ENCODE measurements at regions not wholly inside any gene's neighbourhood (a gene's known extent, or its start where the extent isn't known, plus 50 kb on each side); places are given as distances from the start of the nearest gene placed in this dataset.

DNA sequence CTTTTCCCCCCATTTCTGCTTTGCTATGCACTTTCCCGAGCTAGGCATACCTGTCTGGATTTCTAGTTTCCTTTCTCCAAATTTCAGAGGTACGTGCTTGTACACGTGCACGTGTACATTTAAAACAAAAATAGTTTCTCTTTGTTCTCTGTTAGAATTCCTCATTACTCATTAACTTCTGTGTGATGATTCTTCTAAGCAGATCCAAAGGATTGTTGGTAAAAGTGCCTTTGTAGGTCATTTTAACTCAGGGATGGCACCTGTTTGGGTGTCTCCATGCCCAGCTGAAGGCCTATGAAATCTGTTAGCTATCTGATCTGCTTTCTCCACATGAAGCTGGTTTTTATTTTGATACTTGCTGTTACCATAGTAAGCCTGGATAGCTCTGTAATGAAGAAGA lies 264.3 kb downstream of the LPIN1 start:
- no peak for TF ChIP-seq POLR2A (IDR thresholded peaks at IDR 0.05)
- TF ChIP-seq, protein P1, sequence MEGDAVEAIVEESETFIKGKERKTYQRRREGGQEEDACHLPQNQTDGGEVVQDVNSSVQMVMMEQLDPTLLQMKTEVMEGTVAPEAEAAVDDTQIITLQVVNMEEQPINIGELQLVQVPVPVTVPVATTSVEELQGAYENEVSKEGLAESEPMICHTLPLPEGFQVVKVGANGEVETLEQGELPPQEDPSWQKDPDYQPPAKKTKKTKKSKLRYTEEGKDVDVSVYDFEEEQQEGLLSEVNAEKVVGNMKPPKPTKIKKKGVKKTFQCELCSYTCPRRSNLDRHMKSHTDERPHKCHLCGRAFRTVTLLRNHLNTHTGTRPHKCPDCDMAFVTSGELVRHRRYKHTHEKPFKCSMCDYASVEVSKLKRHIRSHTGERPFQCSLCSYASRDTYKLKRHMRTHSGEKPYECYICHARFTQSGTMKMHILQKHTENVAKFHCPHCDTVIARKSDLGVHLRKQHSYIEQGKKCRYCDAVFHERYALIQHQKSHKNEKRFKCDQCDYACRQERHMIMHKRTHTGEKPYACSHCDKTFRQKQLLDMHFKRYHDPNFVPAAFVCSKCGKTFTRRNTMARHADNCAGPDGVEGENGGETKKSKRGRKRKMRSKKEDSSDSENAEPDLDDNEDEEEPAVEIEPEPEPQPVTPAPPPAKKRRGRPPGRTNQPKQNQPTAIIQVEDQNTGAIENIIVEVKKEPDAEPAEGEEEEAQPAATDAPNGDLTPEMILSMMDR (IDR thresholded peaks at IDR 0.05), result no peak
